ENCODE measurements at regions not wholly inside any gene's neighbourhood (a gene's known extent, or its start where the extent isn't known, plus 50 kb on each side); places are given as distances from the start of the nearest gene placed in this dataset.
"Not testable (repeated sequence)": the region's sequence is repeated elsewhere in the genome, so short reads cannot be mapped to it uniquely, and the experiment has no call there.

DNA sequence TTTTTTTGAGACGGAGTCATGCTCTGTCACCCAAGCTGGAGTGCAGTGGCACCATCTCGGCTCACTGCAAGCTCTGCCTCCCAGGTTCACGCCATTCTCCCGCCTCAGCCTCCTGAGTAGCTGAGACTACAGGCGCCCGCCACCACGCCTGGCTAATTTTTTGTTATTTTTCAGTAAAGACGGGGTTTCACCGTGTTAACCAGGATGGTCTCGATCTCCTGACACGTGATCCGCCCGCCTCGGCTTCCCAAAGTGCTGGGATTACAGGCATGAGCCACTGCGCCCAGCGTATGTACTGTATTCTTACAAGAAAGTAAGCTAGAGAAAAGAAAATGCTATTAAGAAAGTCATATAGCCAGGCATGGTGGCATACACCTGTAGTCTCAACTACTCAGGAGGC, 84.8 kb upstream of the CMC1 start:
- not testable (repeated sequence) for DNase-seq

DNA sequence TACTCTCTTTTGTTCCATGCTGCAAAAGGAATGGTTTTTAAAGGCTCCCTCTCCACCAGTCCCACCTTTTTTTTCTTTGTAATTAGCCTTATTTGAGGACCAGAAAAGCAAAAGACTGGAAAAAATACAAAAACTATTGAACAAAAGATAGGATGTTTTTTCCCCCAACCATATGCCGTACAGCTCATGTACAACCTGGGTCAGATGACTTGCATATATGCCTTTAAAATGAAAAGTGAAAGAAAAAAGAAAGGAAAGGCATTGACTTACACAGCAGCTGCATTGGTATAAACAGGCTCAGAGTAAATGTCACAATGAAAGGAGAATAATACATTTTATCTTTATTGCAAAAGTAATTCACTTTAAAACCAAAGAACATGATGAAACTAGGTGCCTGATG, 69.5 kb upstream of the CMC1 start:
- no peak for DNase-seq

DNA sequence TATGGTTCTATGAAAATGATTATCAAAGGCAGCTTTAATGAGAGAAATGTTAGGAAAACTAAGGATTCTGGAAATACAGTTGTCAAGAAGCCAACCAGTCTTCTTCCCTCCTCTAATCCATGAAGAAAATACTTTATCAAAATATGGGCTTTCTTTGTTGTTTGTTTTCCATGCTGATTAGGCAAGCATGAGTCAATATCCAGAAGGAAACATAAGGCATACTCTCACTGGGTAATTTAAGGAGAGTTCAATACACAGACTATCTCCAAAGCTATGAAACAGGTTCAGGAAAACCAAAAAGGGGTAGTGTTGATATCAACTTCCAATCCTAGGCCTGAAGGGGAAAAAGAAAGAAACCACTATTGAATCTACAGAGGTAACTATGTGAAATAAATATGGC, 68.7 kb upstream of the CMC1 start:
- no peak for DNase-seq

DNA sequence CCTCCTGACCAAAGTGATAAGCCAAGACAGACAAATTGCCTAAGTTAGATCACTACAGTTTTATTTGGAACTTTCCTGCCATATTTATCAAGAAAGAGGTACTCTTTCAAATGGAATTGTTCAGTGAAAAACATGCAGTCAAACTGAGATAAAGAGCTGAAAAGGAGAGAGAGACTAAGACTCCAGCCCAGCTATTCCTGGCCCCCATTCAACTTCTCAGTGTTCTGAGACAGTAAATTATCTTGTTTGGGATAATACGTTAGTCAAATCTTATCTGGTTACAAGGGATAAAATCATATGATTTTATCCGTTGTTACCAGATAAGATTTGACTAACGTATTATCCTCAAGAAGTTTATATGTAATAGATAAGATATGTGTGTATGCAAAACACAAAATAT, 67.6 kb upstream of the CMC1 start:
- no peak for DNase-seq

DNA sequence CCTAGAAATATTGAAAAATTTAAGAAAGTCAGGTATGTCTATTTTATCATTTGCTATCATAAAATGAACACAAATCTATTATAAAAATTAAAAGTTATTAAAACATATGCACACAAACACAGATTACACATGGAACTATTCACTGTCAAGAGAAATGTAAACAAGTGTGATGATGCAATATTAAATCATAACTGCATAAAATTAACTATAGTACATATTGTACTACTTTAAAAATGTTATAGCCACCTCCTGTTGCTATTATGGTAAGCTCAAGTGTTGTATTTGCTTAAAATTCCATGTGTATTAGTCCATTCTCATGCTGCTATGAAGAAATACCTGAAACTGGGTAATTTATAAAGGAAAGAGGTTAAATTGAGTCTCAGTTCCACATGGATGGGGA, 54.7 kb upstream of the CMC1 start:
- DNase-seq = no peak

DNA sequence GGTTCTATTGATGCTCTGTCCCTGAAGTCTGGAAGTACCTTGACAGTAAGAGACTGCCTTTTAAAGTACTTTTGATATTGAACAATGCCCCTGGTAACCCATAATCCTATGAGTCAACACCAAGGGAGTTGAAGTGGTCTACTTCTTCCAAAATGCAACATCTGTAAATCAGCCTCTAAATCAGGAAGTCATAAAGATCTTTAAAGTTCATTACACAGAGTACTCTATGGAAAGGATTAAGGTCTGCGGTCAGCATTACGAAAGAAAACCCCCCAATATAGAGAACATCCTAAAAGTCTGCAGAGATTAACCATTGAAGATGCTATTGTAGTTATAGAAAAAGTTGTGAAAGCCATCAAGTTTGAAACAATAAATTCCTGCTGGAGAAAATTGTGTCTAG, 52.7 kb upstream of the CMC1 start:
- DNase-seq = no peak

DNA sequence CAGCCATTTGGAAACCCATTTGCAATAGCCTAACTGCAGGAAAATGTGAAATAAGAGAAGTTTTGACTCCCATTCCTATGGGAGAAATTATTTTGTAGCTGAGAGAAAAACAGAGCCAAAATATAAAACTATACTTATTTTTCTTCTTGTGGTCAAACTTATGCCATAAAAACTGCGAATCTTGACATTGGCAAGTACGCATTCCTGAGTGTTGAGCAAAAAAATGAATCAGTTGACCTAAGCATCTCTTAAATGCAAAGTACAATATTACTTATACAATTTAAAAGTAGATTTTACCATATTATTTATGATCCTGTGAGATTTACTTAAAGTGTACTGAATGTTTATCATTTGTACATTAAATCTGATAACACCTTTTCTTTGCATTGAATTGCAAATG, 50.1 kb upstream of the CMC1 start:
- no peak for DNase-seq

Data from activated T-cell treated with anti-CD3 and anti-CD28 coated beads, Interleukin-2, amount 50 U/mL, for 48 hours (primary cell).